Spleen (tissue), 7 donors: ENCODE measurements at regions not wholly inside any gene's neighbourhood (a gene's known extent, or its start where the extent isn't known, plus 50 kb on each side); places are given as distances from the start of the nearest gene placed in this dataset.

ENCODE experiments used
- POLR2A ChIP-seq, 3 donors: fragments of 450-650 bp; IDR thresholded peaks; one replicate each; pipeline ENCODE4 v1.5.1; 2017; ENCODE audit warnings: antibody characterized with exemption in 3 of 3, mild to moderate bottlenecking in 1 of 3
- TF ChIP-seq, protein P1 (sequence below), 11 experiments: fragments of 200-600 bp in 7 of 11; fragments of 450-650 bp in 4 of 11; sonication (generic) in 4 of 11; IDR thresholded peaks in 8 of 11; conservative IDR thresholded peaks in 3 of 11; 1 replicate in 7 of 11; 2 replicates in 4 of 11; pipeline versions ENCODE4 v1.4.0 to v1.8.0; 2016 to 2021; ENCODE audit warnings: antibody characterized with exemption in 11 of 11, inconsistent platforms in 4 of 11, mild to moderate bottlenecking in 1 of 11
- donor health status: DM: no; HTN: no; CAD: no; lungs with moderate emphysema.
- donor health status: DM: no; HTN: no; CAD: no.
- donor health status: DM: no; HTN: no; CAD: no.

DNA sequence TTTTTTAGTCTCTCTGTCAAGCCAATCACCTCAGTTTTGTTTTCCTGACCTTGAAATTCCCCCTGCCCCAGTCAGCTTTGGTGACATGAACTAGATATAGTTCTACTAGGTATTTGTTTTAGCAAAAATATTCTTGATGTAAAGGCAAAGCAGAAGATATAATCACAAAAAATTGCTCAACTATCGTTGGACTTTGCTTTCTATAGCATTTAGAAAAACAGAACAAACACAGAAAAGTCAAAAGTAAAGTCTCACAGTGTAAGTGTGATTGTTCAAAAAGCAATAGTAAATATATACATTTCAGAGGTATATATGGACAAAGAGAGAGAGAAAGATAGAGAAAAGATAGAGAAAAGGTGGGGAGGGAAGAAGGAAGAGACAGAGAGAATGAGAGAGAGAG is 305.9 kb downstream of the ADGRL2 start:
- TF ChIP-seq POLR2A (IDR thresholded peaks at IDR 0.05): no peak
- TF ChIP-seq, protein P1, sequence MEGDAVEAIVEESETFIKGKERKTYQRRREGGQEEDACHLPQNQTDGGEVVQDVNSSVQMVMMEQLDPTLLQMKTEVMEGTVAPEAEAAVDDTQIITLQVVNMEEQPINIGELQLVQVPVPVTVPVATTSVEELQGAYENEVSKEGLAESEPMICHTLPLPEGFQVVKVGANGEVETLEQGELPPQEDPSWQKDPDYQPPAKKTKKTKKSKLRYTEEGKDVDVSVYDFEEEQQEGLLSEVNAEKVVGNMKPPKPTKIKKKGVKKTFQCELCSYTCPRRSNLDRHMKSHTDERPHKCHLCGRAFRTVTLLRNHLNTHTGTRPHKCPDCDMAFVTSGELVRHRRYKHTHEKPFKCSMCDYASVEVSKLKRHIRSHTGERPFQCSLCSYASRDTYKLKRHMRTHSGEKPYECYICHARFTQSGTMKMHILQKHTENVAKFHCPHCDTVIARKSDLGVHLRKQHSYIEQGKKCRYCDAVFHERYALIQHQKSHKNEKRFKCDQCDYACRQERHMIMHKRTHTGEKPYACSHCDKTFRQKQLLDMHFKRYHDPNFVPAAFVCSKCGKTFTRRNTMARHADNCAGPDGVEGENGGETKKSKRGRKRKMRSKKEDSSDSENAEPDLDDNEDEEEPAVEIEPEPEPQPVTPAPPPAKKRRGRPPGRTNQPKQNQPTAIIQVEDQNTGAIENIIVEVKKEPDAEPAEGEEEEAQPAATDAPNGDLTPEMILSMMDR (IDR thresholded peaks at IDR 0.05 in 8 of 11, conservative IDR thresholded peaks at IDR 0.05 in 3 of 11): no peak
